Tibial artery (tissue), 4 donors: ENCODE measurements at regions not wholly inside any gene's neighbourhood (a gene's known extent, or its start where the extent isn't known, plus 50 kb on each side); places are given as distances from the start of the nearest gene placed in this dataset.

ENCODE experiments used
- DNase-seq, 2 donors: peaks; one replicate each; pipeline ENCODE4 v3.0.0-alpha.2; 2019
- H3K27ac ChIP-seq, 2 donors: fragments of 200-600 bp; sonication (generic) in 1 of 2; 1 replicate in 1 of 2; 2 replicates in 1 of 2; pipeline ENCODE4 v1.5.1; 2018 to 2019; ENCODE audit warnings: mild to moderate bottlenecking in 1 of 2
- H3K27me3 ChIP-seq, 2 donors: fragments of 200-600 bp; sonication (generic) in 1 of 2; one replicate each; pipeline versions ENCODE4 v1.5.1 to v1.6.0; 2016 to 2019
- H3K36me3 ChIP-seq, 3 donors: fragments of 200-600 bp; sonication (generic) in 2 of 3; one replicate each; pipeline ENCODE4 v1.5.1; 2016 to 2019; ENCODE audit warnings: mild to moderate bottlenecking in 2 of 3
- H3K4me1 ChIP-seq, 4 donors: fragments of 200-600 bp; sonication (generic) in 2 of 4; 1 replicate in 3 of 4; 2 replicates in 1 of 4; pipeline ENCODE4 v1.5.1; 2016 to 2019
- H3K4me3 ChIP-seq, 2 donors: fragments of 200-600 bp; sonication (generic) in 1 of 2; 1 replicate in 1 of 2; 2 replicates in 1 of 2; pipeline ENCODE4 v1.5.1; 2018 to 2019; ENCODE audit warnings: mild to moderate bottlenecking in 2 of 2
- H3K9me3 ChIP-seq, 3 donors: fragments of 200-600 bp; sonication (generic) in 1 of 3; one replicate each; pipeline ENCODE4 v1.5.1; 2016 to 2019
- intact Hi-C: fragments of 100-400 bp; cut with DNase I; formaldehyde crosslinking; loops from one replicate; pipeline ENCODE4 v1.15.0; 2023; ENCODE audit warnings: low total_unique reads
- TF ChIP-seq, protein P1 (sequence below), 2 experiments: fragments of 200-600 bp in 1 of 2; fragments of 450-650 bp in 1 of 2; IDR thresholded peaks; one replicate each; pipeline ENCODE4 v1.5.1; 2017 to 2019; ENCODE audit warnings: antibody characterized with exemption in 2 of 2, mild to moderate bottlenecking in 1 of 2, moderate library complexity in 1 of 2

GRCh38 chrX:46279214-46279924 lies 265.9 kb downstream of the ZNF674 start:
- no peaks in the 10 kb centered on the region for H3K27me3 ChIP-seq
- no peaks in the 10 kb centered on the region for H3K9me3 ChIP-seq
- TF ChIP-seq, protein P1, sequence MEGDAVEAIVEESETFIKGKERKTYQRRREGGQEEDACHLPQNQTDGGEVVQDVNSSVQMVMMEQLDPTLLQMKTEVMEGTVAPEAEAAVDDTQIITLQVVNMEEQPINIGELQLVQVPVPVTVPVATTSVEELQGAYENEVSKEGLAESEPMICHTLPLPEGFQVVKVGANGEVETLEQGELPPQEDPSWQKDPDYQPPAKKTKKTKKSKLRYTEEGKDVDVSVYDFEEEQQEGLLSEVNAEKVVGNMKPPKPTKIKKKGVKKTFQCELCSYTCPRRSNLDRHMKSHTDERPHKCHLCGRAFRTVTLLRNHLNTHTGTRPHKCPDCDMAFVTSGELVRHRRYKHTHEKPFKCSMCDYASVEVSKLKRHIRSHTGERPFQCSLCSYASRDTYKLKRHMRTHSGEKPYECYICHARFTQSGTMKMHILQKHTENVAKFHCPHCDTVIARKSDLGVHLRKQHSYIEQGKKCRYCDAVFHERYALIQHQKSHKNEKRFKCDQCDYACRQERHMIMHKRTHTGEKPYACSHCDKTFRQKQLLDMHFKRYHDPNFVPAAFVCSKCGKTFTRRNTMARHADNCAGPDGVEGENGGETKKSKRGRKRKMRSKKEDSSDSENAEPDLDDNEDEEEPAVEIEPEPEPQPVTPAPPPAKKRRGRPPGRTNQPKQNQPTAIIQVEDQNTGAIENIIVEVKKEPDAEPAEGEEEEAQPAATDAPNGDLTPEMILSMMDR (IDR thresholded peaks at IDR 0.05), result no peak
- no peak overlapping the region for H3K4me3 ChIP-seq
- no peak overlapping the region for H3K27ac ChIP-seq
- no peaks in the 10 kb centered on the region for H3K36me3 ChIP-seq
- H3K4me1 ChIP-seq, result no peaks in the 10 kb centered on the region
- intact Hi-C loops, result no loop called here
- DNase-seq, result no peak

DNA sequence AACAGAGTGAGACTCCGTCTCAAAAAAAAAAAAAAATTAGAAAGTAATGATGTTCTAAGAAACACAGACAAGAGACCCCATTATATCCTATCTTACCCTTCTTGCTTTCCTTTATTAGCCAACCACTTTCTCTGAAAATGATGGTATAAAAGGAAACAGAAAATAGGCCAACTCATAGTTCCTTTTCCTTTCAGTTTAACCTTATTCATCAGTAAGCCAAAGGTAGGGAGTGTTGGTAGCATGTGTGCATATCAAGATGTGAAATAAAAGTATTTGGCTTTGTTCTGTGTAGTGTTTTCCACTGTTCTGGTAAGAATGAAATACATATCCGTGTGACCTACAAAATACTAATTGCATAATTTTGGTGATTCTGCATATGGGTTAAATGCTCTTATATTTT lies 266.6 kb downstream of the ZNF674 start:
- H3K4me1 ChIP-seq, result no peaks in the 10 kb centered on the region
- no peak overlapping the region for H3K4me3 ChIP-seq
- no peaks in the 10 kb centered on the region for H3K27me3 ChIP-seq
- intact Hi-C loops, result no loop called here
- TF ChIP-seq, protein P1 (IDR thresholded peaks at IDR 0.05), result no peak
- H3K9me3 ChIP-seq, result no peaks in the 10 kb centered on the region
- H3K27ac ChIP-seq, result no peak overlapping the region
- H3K36me3 ChIP-seq, result no peaks in the 10 kb centered on the region
- DNase-seq, result no peak

DNA sequence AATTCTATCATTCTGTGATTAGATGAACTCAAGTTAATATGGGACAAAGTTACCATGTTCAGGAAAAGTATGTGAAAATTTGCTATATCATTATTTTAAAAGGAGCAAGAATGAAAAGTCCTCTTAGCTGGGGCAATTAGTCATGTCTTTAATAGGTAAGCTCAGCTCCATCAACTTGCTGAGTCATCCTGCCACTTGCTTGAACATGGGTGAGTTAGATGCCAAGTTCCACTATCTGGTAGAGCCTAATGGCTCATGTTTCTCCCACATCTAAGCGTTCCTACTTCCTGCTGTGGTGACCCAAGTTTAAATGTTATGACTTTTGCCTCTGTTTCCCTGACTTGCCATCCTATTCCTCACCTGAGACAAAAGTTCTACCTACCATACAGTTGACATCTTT lies 276.8 kb downstream of the ZNF674 start:
- Histone ChIP-seq H3K27ac (no peak overlapping the region), H3K4me1 (no peaks in the 10 kb centered on the region), H3K4me3 (no peak overlapping the region), H3K27me3 (no peaks in the 10 kb centered on the region), H3K9me3 (no peaks in the 10 kb centered on the region), H3K36me3 (no peaks in the 10 kb centered on the region)
- TF ChIP-seq, protein P1 (IDR thresholded peaks at IDR 0.05), result no peak
- intact Hi-C loops, result no loop called here
- DNase-seq, result no peak

GRCh38 chrX:46263494-46263893 lies 281.7 kb downstream of the ZNF674 start:
- TF ChIP-seq, protein P1 (IDR thresholded peaks at IDR 0.05), result no peak
- no peak overlapping the region for H3K4me3 ChIP-seq
- H3K4me1 ChIP-seq, result no peaks in the 10 kb centered on the region
- H3K9me3 ChIP-seq, result no peaks in the 10 kb centered on the region
- no peak overlapping the region for H3K27ac ChIP-seq
- no peak for DNase-seq
- intact Hi-C loops, result no loop called here
- H3K27me3 ChIP-seq, result no peaks in the 10 kb centered on the region
- H3K36me3 ChIP-seq, result no peaks in the 10 kb centered on the region

- Histone ChIP-seq H3K27ac (no peak overlapping the region), H3K27me3 (no peaks in the 10 kb centered on the region), H3K9me3 (no peaks in the 10 kb centered on the region), H3K36me3 (no peaks in the 10 kb centered on the region), H3K4me1 (no peaks in the 10 kb centered on the region), H3K4me3 (no peak overlapping the region)
- intact Hi-C loops, result no loop called here
- DNase-seq, result no peak
- TF ChIP-seq, protein P1 (IDR thresholded peaks at IDR 0.05), result no peak
These were observed 282.9 kb downstream of the ZNF674 start for GRCh38 chrX:46262304-46262703.

DNA sequence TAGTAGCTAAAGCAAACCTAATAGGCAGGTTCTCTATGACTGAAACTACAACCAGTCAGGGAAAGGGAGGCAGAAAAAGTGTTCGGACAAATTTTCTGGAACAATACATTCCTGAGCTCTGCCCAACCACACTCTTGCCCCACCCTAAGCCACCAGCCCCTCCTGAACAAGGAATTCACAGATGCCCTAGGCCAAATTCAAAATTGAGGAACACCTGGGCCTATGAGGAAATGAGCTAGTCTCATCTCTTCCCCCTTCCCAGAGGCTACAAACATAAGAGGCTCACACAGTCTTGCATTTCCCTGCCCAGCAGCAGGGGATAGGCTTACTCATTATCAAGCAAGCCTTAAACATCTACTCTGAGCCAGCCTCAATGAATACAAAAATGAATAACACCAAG lies 284.7 kb downstream of the ZNF674 start:
- H3K36me3 ChIP-seq, result no peaks in the 10 kb centered on the region
- TF ChIP-seq, protein P1 (IDR thresholded peaks at IDR 0.05), result no peak
- no peaks in the 10 kb centered on the region for H3K4me1 ChIP-seq
- H3K9me3 ChIP-seq, result no peaks in the 10 kb centered on the region
- DNase-seq, result no peak
- intact Hi-C loops, result no loop called here
- H3K27ac ChIP-seq, result no peak overlapping the region
- no peak overlapping the region for H3K4me3 ChIP-seq
- no peaks in the 10 kb centered on the region for H3K27me3 ChIP-seq
